H1 (cell line): ENCODE measurements at regions not wholly inside any gene's neighbourhood (a gene's known extent, or its start where the extent isn't known, plus 50 kb on each side); places are given as distances from the start of the nearest gene placed in this dataset.

Experiments used
- CREB1 ChIP-seq: IDR thresholded peaks from 2 replicates; pipeline ENCODE4 v1.6.1; 2012; ENCODE audit warnings: inconsistent platforms
- CTCF ChIP-seq, 3 experiments: IDR thresholded peaks; 1 replicate in 2 of 3; 2 replicates in 1 of 3; pipeline versions ENCODE4 v1.5.1 to v1.6.1; 2011; ENCODE audit warnings: low read length in 3 of 3, mild to moderate bottlenecking in 3 of 3, inconsistent platforms in 2 of 3, low read depth in 1 of 3, moderate library complexity in 1 of 3; ENCODE audit not compliant: insufficient read depth in 1 of 3; ENCODE audit errors: control extremely low read depth in 1 of 3
- GTF2F1 ChIP-seq: IDR thresholded peaks from 2 replicates; pipeline ENCODE4 v1.6.1; 2012; ENCODE audit warnings: low read depth, low read length, improper control_type of control experiment, borderline replicate concordance
- POLR2A ChIP-seq, 2 experiments: IDR thresholded peaks; 1 replicate in 1 of 2; 2 replicates in 1 of 2; pipeline ENCODE4 v1.6.1; 2011; ENCODE audit warnings: low read depth in 2 of 2, low read length in 2 of 2, mild to moderate bottlenecking in 2 of 2; ENCODE audit errors: control extremely low read depth in 1 of 2
- RFX5 ChIP-seq: IDR thresholded peaks from 2 replicates; pipeline ENCODE4 v1.6.1; 2011; ENCODE audit warnings: low read depth, low read length, improper control_type of control experiment, borderline replicate concordance
- SIN3A ChIP-seq, 2 experiments: IDR thresholded peaks in 1 of 2; conservative IDR thresholded peaks in 1 of 2; 2 replicates each; pipeline ENCODE4 v1.6.1; 2011 to 2012; ENCODE audit warnings: low read length in 2 of 2, improper control_type of control experiment in 1 of 2, low read depth in 1 of 2, mild to moderate bottlenecking in 1 of 2
- SIX5 ChIP-seq: IDR thresholded peaks from 2 replicates; pipeline ENCODE4 v1.6.1; 2011; ENCODE audit warnings: mild to moderate bottlenecking, low read depth, low read length
- TEAD4 ChIP-seq: IDR thresholded peaks from 2 replicates; pipeline ENCODE4 v1.6.1; 2012; ENCODE audit warnings: low read depth, low read length, inconsistent platforms, mixed read lengths
- USF2 ChIP-seq: IDR thresholded peaks from 2 replicates; pipeline ENCODE4 v1.6.1; 2011; ENCODE audit warnings: low read length, improper control_type of control experiment

- TF ChIP-seq CTCF (IDR thresholded peaks at IDR 0.05; ENCODE audit: control extremely low read depth in 1 of 3, insufficient read depth in 1 of 3, low read depth in 1 of 3, low read length in 3 of 3) (no peak), USF2 (no peak), RFX5 (no peak), TEAD4 (no peak), POLR2A (IDR thresholded peaks at IDR 0.05; ENCODE audit: control extremely low read depth in 1 of 2, low read depth in 2 of 2, low read length in 2 of 2) (no peak), SIX5 (no peak), CREB1 (no peak), GTF2F1 (no peak), SIN3A (conservative IDR thresholded peaks at IDR 0.05 in 1 of 2, IDR thresholded peaks at IDR 0.05 in 1 of 2; ENCODE audit: low read depth in 1 of 2, low read length in 2 of 2) (no peak)
Measured at GRCh38 chr12:46958053-46958452, 121.4 kb upstream of the PCED1B start.
